Fibroblast of skin of back (primary cell): ENCODE measurements at regions not wholly inside any gene's neighbourhood (a gene's known extent, or its start where the extent isn't known, plus 50 kb on each side); places are given as distances from the start of the nearest gene placed in this dataset.

ENCODE experiments used
- DNase-seq: peaks from one replicate; pipeline ENCODE4 v3.0.0-alpha.2; 2013

DNA sequence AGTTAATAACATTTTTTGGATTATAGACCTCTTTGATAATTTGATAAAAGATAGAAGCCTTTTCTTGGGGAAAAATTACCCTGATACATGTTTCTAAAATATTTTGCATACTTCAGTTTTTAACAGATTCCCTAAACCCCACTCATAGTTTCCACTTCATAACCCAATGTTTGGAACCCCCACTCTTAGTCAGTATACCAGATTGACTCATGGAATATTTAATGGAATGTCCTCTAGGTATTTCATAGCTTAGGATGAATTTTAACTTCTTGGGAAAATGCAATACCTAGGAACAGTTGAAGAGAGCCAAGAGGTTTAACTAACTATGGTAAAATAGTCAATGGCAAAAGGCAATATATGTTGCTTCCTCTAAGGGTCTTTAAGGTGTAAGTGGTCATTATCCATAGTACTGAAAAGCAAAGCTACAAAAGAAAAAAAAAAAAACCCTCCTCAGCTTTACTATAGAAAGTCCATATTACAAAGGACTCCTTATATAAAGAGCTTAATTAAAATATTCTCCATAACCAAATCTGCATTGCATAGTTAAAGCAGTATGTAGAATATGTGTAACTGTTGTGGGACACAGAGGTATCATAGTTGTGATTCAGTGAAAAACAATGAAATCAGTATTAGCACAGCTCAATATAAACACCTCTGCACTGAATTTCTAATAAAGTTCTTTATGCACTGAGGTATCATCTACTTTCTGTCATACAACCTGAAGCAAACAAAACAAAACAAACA is 159.9 kb downstream of the PCDH7 start:
- DNase-seq: peak; percentile 35

DNA sequence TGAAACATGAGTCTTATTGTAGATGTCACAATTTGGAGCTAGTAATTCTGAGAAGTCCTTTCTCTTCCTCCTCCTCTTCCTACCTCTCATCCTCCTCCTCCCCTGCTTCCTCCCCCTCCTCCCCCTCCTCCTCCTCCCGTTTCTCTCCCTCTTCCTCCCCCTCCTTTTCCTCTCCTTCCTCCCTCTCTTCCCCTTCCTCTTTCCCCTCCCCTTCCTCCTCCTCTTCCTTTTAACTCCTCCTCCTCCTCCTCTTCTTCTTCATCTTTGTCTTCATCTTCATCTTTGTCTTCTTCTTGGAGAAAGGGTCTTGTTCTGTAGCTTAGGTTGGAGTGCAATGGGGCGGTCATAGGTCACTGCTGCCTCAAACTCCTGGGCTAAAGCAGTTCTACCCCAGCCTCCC is 161.8 kb downstream of the PCDH7 start:
- no peak for DNase-seq

DNA sequence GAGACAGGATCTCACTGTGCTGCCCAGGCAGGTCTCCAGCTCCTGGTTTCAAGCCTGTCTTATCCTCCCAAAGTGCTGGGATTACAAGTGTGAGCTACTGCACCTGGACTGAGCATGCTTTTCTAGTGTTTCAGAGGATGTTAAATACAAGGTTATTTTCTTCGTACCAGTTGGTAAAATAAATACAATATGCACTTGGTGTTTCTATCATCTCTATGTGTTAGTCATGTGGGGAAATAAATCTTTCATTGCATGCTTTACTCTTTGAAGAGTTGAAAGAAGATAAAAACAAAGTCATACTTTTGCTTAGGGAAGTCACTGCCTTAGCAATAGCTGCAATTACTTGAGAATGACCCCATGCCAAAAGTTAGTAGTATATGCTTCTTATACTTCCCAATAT is 162.3 kb downstream of the PCDH7 start:
- no peak for DNase-seq

DNA sequence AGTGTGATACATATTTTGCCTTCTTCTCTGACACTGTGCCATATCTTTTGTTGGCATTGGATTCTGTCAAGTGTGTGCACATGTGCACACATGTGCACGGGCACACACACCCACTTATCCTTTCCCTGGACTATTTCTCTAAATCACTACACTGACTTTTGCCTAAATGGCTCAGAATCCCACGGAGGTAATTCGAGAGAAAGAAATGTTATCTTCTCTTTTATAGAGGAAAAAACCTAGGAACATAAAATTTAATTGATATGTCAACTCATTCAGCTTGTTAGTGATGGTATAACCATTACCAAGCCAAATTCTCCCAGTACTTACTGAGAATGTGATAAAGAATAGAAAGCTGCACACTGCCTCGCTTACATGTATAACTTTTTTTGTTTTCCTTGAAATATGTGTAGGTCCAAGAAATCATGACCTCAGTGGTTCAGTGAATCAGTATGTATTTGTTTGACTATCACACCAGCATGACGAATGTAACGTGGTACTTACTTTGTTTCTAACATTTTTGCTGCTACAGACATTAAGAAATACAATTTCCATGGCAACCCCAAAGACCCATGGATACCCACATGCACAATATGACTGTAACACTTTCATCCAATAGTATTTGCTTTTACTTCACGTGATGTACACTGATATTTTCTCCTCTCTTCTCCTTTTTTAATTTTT is 163.0 kb downstream of the PCDH7 start:
- no peak for DNase-seq

DNA sequence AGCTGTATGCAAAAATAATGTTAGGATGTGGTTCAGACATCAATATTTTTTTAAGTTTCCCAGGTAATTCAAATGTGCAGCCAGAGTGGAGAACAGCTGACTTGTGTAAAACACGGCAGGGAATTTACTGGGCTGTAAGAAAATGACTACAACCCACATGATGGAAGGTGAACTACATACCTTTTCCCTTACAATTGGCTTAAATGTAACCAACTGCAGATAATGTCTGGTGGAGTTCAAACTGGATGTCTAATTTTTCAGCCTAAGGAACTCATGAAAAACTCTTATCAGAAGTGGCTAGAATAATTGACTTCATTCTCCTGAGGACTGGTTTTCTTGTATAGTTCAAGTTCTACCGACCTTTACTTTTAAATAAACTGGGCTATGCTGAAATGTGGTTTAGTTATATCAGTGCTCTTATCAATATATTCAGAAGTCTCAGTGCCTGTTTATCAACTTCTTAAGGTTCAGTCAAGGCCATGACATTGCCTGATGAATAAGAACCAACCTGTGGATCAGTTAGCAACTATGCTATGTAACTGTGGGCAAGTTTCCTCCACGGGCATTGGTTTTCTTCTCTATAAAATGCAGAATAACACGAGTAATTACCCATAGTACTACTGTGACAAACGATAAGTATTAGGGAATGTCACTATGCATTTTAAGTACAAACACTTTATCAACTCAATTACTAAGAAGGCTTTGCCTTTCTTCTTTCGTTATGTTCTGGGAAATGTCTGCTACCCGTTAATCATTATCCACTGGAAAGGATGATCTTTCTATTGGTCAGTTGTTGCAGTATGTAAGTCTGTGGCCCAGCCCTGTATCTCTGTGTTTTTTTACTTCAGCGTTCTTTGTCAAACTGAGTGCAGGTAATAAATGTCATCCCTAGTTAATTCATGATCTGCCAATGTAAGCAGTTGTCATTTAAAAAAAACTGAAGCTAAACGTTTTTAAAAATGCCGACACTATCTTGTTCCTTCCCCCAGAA is 181.6 kb downstream of the PCDH7 start:
- DNase-seq: no peak

DNA sequence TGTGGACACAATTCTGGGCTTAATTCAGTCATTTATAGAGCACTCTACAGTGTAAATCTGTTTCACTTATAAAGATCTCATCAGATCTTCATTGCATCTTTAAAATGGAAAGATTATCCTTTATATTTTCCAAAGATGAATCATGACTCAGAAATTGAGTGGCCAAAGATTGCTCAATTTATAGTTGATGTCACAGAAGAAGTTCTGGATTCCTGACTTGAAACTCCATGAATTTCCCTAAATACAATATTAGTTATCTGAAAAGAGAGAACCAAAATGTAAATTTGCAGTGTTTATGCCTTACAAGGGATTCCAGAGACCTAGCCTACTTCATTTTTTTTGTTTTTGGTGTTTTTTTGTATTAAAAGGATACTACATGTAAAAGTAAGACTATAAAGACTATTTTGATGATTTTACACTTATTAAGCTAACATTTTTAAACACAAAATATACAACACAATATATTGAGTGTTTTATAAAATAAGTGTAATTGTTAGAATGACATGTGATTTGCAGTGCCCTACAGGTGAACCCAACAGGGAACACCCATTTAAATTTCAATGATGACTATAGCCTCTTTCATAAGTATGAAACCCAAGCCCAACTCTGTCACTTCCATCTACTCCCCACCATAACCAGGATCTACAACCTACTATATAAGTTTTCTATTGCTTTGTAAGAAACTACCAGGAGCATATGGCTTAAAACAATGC is 183.5 kb downstream of the PCDH7 start:
- peak; percentile 39 for DNase-seq

DNA sequence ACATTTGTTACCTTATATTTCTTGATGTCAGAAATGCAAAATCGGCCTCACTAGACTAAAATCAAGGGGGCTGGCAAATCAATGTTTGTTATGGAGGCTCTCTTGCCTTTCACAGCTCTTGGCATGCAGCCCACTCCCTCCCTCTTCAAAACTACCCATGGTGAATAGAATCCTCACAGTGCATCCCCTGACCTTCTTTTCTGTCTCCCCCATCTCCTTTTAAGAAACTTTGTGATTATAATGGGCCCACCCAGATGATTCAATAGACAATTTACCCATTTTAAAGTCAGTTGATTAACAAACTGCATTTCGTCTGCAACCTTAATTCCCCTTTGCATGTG is 184.0 kb downstream of the PCDH7 start:
- DNase-seq: no peak

DNA sequence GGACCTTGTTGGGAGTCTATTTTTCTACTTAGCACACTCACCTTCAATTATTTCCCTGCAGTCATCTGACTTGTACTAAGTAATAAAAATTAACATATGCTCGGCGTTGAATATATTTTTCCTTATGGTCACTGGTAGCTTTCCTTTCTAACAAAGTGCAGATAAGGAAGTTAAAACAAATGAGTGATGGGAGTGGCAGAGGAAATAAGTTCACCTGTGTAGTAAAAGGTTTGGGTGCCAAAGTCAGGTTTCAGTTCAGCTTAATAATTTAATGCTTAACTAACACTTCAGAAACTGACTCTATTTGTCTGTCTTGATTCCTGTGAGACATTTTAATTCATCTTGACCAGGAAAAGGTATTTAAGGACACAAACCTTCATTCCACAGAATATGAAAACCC is 184.4 kb downstream of the PCDH7 start:
- DNase-seq: no peak

DNA sequence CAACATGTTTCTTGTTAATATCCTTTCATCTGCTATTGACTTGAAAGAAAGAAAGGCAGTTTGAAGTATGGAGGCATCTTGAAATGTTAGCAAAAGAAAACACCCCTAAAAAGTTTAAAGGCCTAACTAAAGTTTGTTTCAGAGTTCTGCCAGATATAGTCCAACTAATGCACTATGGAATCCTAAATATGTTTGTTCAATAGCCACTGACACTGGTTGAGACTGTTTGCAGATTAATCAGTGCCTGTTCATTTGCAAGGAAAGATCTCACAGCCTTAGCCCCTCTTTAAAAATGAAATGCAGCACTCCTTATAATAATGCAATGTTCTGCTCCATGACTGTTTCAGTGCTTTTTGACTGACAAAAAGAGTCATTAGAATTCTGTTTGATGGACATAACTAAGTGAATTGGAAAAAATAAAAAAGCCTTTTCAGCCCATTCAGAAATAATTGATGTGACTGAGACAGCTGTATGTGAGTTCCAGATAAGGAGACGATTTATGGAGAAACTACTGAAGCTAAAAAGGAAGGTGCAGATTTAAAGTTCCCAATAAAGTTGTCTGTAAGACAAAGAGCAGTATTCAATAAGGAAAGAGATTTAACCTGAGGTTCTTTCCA is 192.0 kb downstream of the PCDH7 start:
- peak; percentile 56 for DNase-seq

DNA sequence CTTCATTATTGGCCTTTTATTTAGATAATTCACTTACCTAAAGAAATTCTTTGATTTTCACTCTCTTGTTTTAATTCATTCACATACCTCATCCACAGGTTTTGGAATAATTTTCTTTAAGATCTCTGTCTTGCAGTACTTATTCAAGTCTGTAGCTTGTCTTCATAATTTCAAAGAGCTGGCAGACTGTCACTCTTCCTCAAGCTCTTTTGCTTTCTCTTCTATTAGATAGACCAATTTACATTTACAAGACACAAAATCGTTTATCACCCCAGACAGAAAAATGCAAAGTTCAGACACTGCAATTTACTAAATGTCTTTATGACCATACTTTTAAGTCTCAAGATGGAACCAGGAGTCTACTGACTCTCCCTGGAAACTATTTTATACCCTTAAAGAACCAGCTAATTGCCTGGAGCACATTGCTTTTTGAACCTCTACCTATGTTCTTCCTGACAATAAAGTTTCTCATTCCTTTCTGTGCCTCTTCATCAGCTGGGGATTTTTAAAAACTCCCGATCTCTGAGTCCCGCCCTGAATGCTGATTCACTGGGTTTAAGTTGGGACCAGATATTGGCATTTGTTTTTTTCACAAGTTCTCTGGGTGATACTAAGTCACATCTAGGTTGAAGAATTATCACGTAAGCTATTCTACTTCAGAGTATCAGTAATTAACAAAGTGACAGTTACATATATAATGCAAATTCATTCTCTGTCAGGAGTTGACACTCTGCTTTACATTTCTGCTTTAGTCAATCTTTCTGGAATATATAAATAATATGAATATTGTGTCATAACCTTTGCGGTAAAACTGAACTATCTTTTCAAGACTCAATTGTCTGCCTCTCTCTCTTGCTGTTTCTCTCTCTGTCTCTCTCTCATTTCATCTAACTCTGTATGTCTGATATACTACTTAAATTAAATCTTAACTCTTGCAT is 196.4 kb downstream of the PCDH7 start:
- no peak for DNase-seq

DNA sequence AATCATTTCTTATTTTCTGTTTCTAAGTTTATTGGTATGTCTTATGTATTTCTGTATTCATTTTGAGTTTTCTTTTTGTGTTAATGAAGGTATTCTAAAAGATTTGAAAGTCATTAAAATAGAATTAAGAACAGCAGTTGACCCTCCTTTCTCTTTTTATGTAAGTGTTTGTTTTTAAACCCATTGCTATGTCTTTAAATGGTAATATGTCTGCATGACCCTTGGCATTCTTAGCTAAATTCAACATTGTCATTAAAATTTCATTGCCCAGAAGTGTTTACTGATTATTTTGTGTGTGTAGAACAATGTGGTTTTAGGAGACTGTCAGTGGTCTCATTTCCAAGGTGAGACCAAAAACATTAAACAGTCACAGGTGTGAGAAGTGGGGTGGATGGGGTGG is 197.8 kb downstream of the PCDH7 start:
- DNase-seq: no peak

DNA sequence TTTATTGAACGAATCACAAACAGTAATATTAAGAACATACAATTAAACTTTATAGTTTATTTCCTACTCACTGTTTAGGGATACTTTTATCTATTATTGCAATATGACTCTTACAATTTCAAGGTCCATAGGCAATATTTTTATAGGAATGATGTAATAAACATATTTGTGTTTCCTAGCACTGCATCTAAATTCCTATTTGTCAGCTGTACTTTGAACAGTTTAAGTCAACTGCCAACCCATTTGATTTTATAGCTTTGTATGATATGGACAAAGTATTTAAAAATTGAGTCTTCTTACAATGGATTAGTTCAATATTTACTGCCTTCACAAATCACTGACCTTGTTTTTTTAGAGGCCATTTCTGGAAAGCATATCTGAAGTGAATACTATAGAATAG is 199.3 kb downstream of the PCDH7 start:
- no peak for DNase-seq

DNA sequence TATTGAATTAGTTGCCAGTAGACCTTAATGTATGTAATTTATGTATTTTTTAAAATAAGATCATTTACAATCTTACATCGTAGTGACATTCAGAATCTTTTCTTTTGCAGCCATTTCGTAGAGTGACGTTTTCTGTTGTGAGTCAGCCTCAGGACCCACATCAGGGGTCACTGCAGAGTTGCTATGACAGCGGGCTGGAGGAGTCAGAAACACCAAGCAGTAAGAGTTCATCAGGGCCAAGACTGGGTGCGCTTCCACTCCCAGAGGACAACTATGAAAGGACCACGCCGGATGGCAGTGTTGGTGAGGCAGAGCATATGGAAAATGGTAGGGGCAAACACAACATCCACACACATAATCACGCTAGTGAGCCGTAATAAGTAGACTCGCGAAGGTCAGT is 199.9 kb downstream of the PCDH7 start:
- no peak for DNase-seq

DNA sequence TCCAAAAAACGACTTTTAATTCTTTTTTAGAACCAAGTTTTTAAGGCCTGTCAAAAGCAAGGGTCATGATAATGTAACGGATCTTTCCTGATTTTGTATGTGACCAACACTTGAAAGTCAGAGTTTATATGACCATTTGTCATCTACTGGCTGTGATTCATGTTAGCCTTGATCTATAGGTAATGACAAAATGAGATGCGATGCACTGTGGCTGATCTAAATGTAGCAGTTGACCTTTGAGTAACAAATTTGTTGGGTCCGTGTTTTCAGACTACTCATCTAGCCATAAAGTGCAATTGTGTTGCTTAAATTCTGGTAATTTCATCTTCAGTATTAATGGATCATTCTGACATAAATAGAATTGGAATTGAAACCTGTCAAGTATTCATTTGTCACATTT is 202.5 kb downstream of the PCDH7 start:
- no peak for DNase-seq

DNA sequence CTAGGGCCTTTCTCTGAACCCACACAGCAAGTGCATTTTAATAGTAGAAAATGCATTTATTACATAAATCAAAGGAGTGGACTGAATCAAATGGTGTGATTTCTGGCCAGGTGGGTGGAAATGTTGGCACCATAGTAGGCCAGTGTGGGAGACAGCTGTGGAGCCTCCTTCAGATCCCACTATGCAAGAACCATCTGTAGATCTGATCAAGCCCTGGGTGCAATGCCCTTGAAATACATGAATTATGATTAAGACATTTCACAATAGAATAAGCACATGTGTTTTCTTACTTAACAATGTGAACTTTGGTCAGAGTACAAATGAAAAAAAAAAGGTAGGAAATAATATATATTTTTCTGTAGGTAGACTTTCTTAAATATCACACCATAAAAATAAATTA is 204.3 kb downstream of the PCDH7 start:
- no peak for DNase-seq

DNA sequence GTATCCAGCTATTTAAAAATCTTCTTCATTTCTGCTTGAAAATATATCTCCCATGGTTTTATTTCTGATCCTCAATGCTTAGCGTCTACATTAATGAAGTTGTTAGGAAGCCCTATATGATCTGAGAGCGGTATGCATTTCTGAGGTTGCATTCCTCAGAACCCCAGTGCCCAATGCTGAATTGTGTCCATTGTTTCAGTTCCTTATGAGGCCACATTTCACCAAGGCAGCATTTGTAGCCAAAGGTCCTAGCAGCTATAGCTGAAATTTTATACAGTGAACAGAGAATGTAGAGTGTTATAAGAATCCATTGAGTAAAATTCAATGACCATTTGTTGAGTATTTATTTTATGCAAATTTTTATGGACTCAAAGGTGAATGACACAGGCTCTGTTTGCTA is 209.5 kb downstream of the PCDH7 start:
- no peak for DNase-seq

DNA sequence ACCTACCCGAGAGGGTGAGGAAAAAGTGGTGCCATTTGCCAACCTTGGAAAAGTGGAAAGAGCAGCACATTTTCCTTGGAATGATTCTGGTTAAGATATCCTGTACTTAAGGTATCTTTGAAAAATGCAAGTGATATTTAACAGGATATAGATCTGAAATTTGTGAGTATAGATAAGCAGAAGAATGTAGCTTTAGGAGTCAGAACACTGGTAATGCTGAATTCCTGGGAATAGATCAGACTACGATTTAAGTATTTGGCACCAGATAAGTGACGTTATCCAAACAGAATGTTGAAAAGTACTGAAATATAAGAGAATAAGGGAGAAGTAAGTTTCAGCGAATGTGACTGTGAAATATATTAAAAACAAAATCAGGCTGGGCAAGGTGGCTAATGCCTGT is 210.1 kb downstream of the PCDH7 start:
- DNase-seq: no peak

DNA sequence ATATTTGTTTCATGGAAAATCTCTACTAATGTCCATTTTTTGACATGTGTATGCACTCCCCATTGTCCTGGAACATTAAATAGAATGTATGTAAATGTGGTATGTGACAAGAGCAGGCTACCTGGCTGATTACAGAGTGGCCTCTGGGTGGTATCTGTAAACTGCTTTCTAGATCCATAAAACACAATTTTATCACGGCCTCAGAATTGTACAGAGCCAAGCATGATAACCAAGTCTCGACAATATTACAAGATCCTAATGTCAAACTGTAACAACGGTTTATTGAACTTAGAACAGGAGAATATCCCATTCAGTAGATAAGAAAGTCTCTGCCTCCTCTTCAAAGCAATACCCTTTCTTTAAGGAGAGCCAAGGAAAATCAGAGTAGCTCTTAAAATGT is 212.4 kb downstream of the PCDH7 start:
- no peak for DNase-seq

DNA sequence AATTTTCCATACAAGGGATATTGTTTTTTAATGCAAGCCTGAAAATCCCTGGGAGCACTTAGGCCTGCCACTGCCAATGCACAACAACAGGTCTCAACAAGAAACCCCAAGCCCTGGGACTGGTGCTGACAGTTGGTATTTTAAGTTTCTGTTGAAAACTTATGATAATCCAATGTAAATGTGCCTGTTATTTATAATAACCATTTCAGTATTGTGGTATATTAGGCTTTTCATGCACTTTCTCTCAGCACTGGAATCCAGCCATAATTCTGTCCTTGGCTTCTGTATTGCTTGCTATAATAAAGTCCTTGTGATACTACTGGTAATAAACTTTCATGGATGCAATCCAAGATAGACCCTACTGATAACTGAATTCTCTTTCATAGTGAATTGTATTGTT is 218.9 kb downstream of the PCDH7 start:
- no peak for DNase-seq

DNA sequence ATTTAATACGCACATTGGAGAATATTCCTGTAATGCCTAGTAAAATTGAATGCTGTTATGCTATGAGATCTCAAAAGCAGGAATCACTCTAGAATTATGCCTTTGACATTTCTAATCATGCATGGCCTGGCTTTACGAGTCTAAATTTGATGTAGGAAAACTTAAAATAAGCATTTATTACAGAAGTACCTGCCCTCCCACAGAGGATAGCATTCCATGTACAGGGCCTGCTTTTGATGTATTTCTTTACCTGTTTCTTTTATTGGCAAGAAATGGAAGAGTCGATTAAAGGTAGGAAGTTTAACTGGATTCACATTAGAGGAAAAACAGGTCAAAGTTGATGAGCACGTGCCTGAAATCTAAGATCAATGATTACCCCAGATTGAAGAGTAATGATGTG is 219.5 kb downstream of the PCDH7 start:
- no peak for DNase-seq

DNA sequence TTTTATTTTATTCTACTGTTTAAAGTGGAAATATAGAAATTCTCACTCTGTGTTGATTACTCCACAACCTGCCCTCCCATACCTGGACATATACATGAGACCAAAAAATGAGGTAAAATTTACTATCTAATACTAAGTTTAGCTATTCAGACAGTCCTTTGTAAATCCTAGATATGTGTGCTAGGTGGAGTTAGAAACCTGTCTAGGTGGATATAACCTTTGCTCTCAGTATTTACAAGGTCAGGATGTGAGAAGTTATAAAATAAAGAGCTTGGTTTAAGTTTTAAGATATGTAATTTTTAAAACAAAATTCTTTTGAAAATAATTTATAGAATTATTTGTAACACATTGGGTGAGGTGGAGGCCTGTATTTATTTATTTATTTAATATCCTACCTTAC is 221.5 kb downstream of the PCDH7 start:
- no peak for DNase-seq
